ENCODE measurements at regions not wholly inside any gene's neighbourhood (a gene's known extent, or its start where the extent isn't known, plus 50 kb on each side); places are given as distances from the start of the nearest gene placed in this dataset.

DNA sequence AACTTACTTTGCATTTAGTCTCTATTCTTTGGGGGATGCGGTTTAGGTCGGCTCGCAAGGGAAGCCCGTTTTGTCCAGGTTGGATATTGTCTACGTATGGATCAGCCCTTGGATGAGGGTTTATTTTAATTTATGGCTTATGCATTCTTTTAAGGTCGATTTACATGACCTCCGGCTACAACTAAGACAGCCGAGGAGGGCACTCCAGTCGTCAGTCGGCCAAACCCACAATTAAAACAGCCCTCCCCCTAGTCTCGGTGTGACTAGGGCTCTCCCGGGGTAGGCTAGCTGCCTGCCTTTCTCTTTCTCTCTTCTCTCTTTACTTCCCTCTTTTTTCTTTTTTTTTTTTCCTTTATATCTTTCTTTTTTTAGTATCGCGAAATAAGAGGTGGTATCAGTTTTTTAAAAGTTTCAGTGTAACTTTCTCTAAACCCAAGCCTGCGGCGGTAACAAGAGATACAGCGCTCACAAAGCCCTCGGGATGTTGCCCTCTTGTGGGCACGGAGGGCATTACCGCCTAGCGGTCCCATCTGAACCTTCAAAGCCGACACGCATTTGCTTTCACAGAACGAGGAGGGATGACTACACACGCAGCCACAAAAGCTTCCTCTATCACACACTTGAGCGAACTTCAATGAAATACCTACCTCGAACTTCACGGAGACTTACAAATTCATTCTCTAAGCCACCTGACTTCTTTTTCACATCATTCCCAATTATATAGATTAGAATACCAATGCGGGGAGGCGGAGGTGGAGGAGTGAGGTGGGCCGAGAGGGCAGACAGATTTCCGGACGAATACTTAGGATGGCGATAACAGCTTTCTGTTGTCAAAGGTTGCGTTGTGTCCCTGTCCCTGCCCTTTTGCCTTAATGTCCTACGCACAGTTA is 132.3 kb upstream of the C11orf58 start (continued):
- TF ChIP-seq, protein P1, sequence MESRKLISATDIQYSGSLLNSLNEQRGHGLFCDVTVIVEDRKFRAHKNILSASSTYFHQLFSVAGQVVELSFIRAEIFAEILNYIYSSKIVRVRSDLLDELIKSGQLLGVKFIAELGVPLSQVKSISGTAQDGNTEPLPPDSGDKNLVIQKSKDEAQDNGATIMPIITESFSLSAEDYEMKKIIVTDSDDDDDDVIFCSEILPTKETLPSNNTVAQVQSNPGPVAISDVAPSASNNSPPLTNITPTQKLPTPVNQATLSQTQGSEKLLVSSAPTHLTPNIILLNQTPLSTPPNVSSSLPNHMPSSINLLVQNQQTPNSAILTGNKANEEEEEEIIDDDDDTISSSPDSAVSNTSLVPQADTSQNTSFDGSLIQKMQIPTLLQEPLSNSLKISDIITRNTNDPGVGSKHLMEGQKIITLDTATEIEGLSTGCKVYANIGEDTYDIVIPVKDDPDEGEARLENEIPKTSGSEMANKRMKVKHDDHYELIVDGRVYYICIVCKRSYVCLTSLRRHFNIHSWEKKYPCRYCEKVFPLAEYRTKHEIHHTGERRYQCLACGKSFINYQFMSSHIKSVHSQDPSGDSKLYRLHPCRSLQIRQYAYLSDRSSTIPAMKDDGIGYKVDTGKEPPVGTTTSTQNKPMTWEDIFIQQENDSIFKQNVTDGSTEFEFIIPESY (IDR thresholded peaks at IDR 0.05; ENCODE audit: borderline replicate concordance, low read depth): no peak
- TF ChIP-seq FOXM1 (IDR thresholded peaks at IDR 0.05; ENCODE audit: low read depth): no peak
- TF ChIP-seq USF1 (IDR thresholded peaks at IDR 0.05; ENCODE audit: borderline replicate concordance, low read depth): no peak
- TF ChIP-seq RCOR1 (IDR thresholded peaks at IDR 0.05; ENCODE audit: low read length): peak; percentile 46; the same call in 1 of the 2 replicates
- TF ChIP-seq, protein P2, sequence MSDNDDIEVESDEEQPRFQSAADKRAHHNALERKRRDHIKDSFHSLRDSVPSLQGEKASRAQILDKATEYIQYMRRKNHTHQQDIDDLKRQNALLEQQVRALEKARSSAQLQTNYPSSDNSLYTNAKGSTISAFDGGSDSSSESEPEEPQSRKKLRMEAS (IDR thresholded peaks at IDR 0.05; ENCODE audit: low read depth): 0 out of 2 replicates have a peak, but pooled peaks have one; percentile 15
- TF ChIP-seq RXRA (IDR thresholded peaks at IDR 0.05; ENCODE audit: borderline replicate concordance, low read depth): no peak
- no peak for TF ChIP-seq TCF12 (IDR thresholded peaks at IDR 0.05)
- no peak for TF ChIP-seq YY1 (IDR thresholded peaks at IDR 0.05; ENCODE audit: low read depth)
- no peak for TF ChIP-seq FOSL2 (IDR thresholded peaks at IDR 0.05; ENCODE audit: borderline replicate concordance, low read depth)
- TF ChIP-seq MEF2A (IDR thresholded peaks at IDR 0.05; ENCODE audit: borderline replicate concordance, low read depth): no peak
- no peak for TF ChIP-seq RFX5 (IDR thresholded peaks at IDR 0.05; ENCODE audit: low read length)
- no peak for TF ChIP-seq JUND (IDR thresholded peaks at IDR 0.05)

- H3K9me2 ChIP-seq: no peaks in the 10 kb centered on the region
- H3K9me3 ChIP-seq: no peaks in the 10 kb centered on the region
- 1% methylated on average over 28 of the region's 32 CpGs for WGBS (ENCODE audit: low lambda C conversion rate)
- no peaks in the 10 kb centered on the region for H4K20me1 ChIP-seq (ENCODE audit: insufficient read depth)
- H2AFZ ChIP-seq (ENCODE audit: low read depth): peak overlapping the region; percentile 74
- TF ChIP-seq NRF1 (IDR thresholded peaks at IDR 0.05; ENCODE audit: low read depth, low read length) (no peak), GABPA (IDR thresholded peaks at IDR 0.05; ENCODE audit: low read depth) (no peak), RFX5 (IDR thresholded peaks at IDR 0.05; ENCODE audit: low read length) (no peak), FOXJ3 (CRISPR knock-in tag; IDR thresholded peaks at IDR 0.05) (no peak), JUND (IDR thresholded peaks at IDR 0.05) (no peak), RAD21 (IDR thresholded peaks at IDR 0.05; ENCODE audit: low read length) (no peak), YY1 (IDR thresholded peaks at IDR 0.05; ENCODE audit: low read depth) (no peak), TEAD4 (IDR thresholded peaks at IDR 0.05; ENCODE audit: borderline replicate concordance, insufficient read depth) (no peak), SMC3 (IDR thresholded peaks at IDR 0.05; ENCODE audit: low read depth, low read length) (no peak), SIN3A (IDR thresholded peaks at IDR 0.05; ENCODE audit: borderline replicate concordance, low read depth, low read length) (no peak), FOSL2 (IDR thresholded peaks at IDR 0.05; ENCODE audit: borderline replicate concordance, low read depth) (no peak), TCF12 (IDR thresholded peaks at IDR 0.05) (no peak), GATA2 (CRISPR knock-in tag; IDR thresholded peaks at IDR 0.05) (no peak)
- TF ChIP-seq, protein P3, sequence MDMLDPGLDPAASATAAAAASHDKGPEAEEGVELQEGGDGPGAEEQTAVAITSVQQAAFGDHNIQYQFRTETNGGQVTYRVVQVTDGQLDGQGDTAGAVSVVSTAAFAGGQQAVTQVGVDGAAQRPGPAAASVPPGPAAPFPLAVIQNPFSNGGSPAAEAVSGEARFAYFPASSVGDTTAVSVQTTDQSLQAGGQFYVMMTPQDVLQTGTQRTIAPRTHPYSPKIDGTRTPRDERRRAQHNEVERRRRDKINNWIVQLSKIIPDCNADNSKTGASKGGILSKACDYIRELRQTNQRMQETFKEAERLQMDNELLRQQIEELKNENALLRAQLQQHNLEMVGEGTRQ (IDR thresholded peaks at IDR 0.05; ENCODE audit: borderline replicate concordance, low read depth, low read length): no peak
- TF ChIP-seq, protein P2 (IDR thresholded peaks at IDR 0.05; ENCODE audit: low read depth): no peak
- TF ChIP-seq, protein P4, sequence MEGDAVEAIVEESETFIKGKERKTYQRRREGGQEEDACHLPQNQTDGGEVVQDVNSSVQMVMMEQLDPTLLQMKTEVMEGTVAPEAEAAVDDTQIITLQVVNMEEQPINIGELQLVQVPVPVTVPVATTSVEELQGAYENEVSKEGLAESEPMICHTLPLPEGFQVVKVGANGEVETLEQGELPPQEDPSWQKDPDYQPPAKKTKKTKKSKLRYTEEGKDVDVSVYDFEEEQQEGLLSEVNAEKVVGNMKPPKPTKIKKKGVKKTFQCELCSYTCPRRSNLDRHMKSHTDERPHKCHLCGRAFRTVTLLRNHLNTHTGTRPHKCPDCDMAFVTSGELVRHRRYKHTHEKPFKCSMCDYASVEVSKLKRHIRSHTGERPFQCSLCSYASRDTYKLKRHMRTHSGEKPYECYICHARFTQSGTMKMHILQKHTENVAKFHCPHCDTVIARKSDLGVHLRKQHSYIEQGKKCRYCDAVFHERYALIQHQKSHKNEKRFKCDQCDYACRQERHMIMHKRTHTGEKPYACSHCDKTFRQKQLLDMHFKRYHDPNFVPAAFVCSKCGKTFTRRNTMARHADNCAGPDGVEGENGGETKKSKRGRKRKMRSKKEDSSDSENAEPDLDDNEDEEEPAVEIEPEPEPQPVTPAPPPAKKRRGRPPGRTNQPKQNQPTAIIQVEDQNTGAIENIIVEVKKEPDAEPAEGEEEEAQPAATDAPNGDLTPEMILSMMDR (IDR thresholded peaks at IDR 0.05): no peak
- ChIA-PET CTCF (interaction anchor here (0.6 to 6.4 kb wide), 11 partner anchors 9 to 1278 kb away, joined by 3 to 37 read pairs (median 3); no protein-coding TSS in a partner anchor), POLR2A (interaction anchor here (1.1 to 1.5 kb wide), 2 partner anchors 762 to 769 kb away, joined by 3 to 4 read pairs; no protein-coding TSS in a partner anchor)
- peak overlapping the region; percentile 79 for H3K4me2 ChIP-seq
- peak overlapping the region; percentile 62 to 73 for H3K4me3 ChIP-seq (ENCODE audit: low read depth in 2 of 2, low read length in 1 of 2)
- peaks cover 43% of the 10 kb centered on the region for H3K27me3 ChIP-seq (ENCODE audit: insufficient read depth)
- H3K79me2 ChIP-seq (ENCODE audit: insufficient read depth): no peaks in the 10 kb centered on the region
- no peaks in the 10 kb centered on the region for H3K36me3 ChIP-seq (replicated peaks in 1 of 2; ENCODE audit: control insufficient read depth in 1 of 2, insufficient read depth in 2 of 2, low read length in 1 of 2)
- H3K9ac ChIP-seq: peak overlapping the region; percentile 31; the same call in 1 of the 2 replicates
- peak; percentile 58 for DNase-seq
- peaks cover 4% of the 10 kb centered on the region for H3F3A ChIP-seq (replicated peaks; ENCODE audit: insufficient read depth)
- peaks cover 0 to 19% of the 10 kb centered on the region in 2 experiments; a peak in 2 of 4 replicates for H3K4me1 ChIP-seq (ENCODE audit: control insufficient read depth in 1 of 2, insufficient read depth in 2 of 2, low read depth in 1 of 2, low read length in 1 of 2)
- peak overlapping the region in 1 of 2 experiments; percentile 39; a peak in 3 of 4 replicates for H3K27ac ChIP-seq (ENCODE audit: low read depth in 2 of 2, low read length in 1 of 2)
Measured at GRCh38 chr11:16605389-16605893, 133.0 kb upstream of the C11orf58 start.

All from SK-N-SH (cell line).